GM23338 (cell line): ENCODE measurements at regions not wholly inside any gene's neighbourhood (a gene's known extent, or its start where the extent isn't known, plus 50 kb on each side); places are given as distances from the start of the nearest gene placed in this dataset.

Experiments used
- ATAC-seq: fragments of 200-7000 bp; cut with Tn5 transposase; 3 replicates; pipeline ENCODE4 v1.9.1; 2020
- DNase-seq: peaks from one replicate; pipeline ENCODE4 v3.0.0-alpha.2; 2015; ENCODE audit warnings: low spot score
- H2AFZ ChIP-seq: fragments of 200-600 bp; sonication (generic); 2 replicates; pipeline ENCODE4 v1.8.0; 2016; ENCODE audit warnings: antibody characterized with exemption, mild to moderate bottlenecking, moderate library complexity
- H3F3A ChIP-seq: fragments of 200-600 bp; sonication (generic); replicated peaks from 2 replicates; pipeline ENCODE4 v1.8.0; 2017; ENCODE audit warnings: antibody characterized with exemption, mixed run types, low read depth
- H3K27ac ChIP-seq: fragments of 200-600 bp; sonication (generic); 2 replicates; pipeline ENCODE4 v1.6.1; 2016; ENCODE audit warnings: low read depth
- H3K27me3 ChIP-seq: fragments of 200-600 bp; sonication (generic); 2 replicates; pipeline ENCODE4 v1.8.0; 2016; ENCODE audit warnings: mild to moderate bottlenecking, mixed run types, moderate library complexity; ENCODE audit not compliant: insufficient read depth
- H3K36me3 ChIP-seq: fragments of 200-600 bp; sonication (generic); 2 replicates; pipeline ENCODE4 v1.8.0; 2016; ENCODE audit warnings: mild to moderate bottlenecking; ENCODE audit not compliant: insufficient read depth
- H3K4me1 ChIP-seq: fragments of 200-600 bp; sonication (generic); 2 replicates; pipeline ENCODE4 v1.8.0; 2016; ENCODE audit warnings: mild to moderate bottlenecking, moderate library complexity; ENCODE audit not compliant: insufficient read depth
- H3K4me2 ChIP-seq: fragments of 200-600 bp; sonication (generic); 2 replicates; pipeline ENCODE4 v1.7.1; 2017; ENCODE audit warnings: mixed run types
- H3K4me3 ChIP-seq: fragments of 200-600 bp; sonication (generic); 2 replicates; pipeline ENCODE4 v1.6.1; 2016; ENCODE audit warnings: mixed run types
- H3K79me2 ChIP-seq: fragments of 200-600 bp; sonication (generic); replicated peaks from 2 replicates; pipeline ENCODE4 v1.8.0; 2017; ENCODE audit warnings: mild to moderate bottlenecking; ENCODE audit not compliant: insufficient read depth
- H3K9me2 ChIP-seq: fragments of 200-600 bp; sonication (generic); 2 replicates; pipeline ENCODE4 v1.8.0; 2017; ENCODE audit not compliant: insufficient read depth
- H4K20me1 ChIP-seq: fragments of 200-600 bp; sonication (generic); replicated peaks from 2 replicates; pipeline ENCODE4 v1.8.0; 2017; ENCODE audit warnings: mild to moderate bottlenecking; ENCODE audit not compliant: insufficient read depth
- H3K27ac Mint-ChIP-seq: 2 replicates; pipeline ENCODE4 v1.8.0; 2020; ENCODE audit warnings: inconsistent platforms, mild to moderate bottlenecking, moderate library complexity, mixed read lengths
- H3K27me3 Mint-ChIP-seq: 3 replicates; pipeline ENCODE4 v1.8.0; 2022; ENCODE audit warnings: low read depth, mild to moderate bottlenecking, moderate library complexity, mixed read lengths, inconsistent platforms; ENCODE audit not compliant: insufficient read depth, poor library complexity
- H3K36me3 Mint-ChIP-seq: 3 replicates; pipeline ENCODE4 v1.8.0; 2021; ENCODE audit warnings: low read depth, mild to moderate bottlenecking, inconsistent platforms, moderate library complexity, mixed read lengths
- H3K4me1 Mint-ChIP-seq: 3 replicates; pipeline ENCODE4 v1.8.0; 2020; ENCODE audit warnings: mild to moderate bottlenecking, inconsistent platforms, mixed read lengths
- H3K4me3 Mint-ChIP-seq: 3 replicates; pipeline ENCODE4 v1.8.0; 2021; ENCODE audit warnings: moderate library complexity, mild to moderate bottlenecking, inconsistent platforms, mixed read lengths
- H3K9me3 Mint-ChIP-seq: 3 replicates; pipeline ENCODE4 v1.8.0; 2020; ENCODE audit warnings: moderate library complexity, mild to moderate bottlenecking, inconsistent platforms, mixed read lengths
- CREB1 ChIP-seq: fragments of 250-450 bp; sonication (Bioruptor Pico); IDR thresholded peaks from 2 replicates; pipeline ENCODE4 v1.5.0; 2020; ENCODE audit warnings: low read depth, mild to moderate bottlenecking, moderate library complexity
- EZH2 ChIP-seq: fragments of 200-600 bp; sonication (generic); IDR thresholded peaks from one replicate; pipeline ENCODE4 v1.8.0; 2017; ENCODE audit warnings: antibody characterized with exemption, mild to moderate bottlenecking, low read depth; ENCODE audit not compliant: unreplicated experiment
- EZH2phosphoT487 ChIP-seq: fragments of 200-600 bp; sonication (generic); IDR thresholded peaks from one replicate; pipeline ENCODE4 v1.8.1; 2018; ENCODE audit warnings: antibody characterized with exemption; ENCODE audit not compliant: unreplicated experiment
- NANOG ChIP-seq: IDR thresholded peaks from 2 replicates; pipeline ENCODE4 v1.6.1; 2016; ENCODE audit warnings: antibody characterized with exemption, borderline replicate concordance
- STAT1 ChIP-seq: IDR thresholded peaks from one replicate; pipeline ENCODE4 v1.6.1; 2016; ENCODE audit warnings: antibody characterized with exemption; ENCODE audit not compliant: unreplicated experiment
- ZNF114 ChIP-seq: fragments of 250-450 bp; sonication (Bioruptor Pico); IDR thresholded peaks from 2 replicates; pipeline ENCODE4 v1.5.0; 2020; ENCODE audit warnings: mild to moderate bottlenecking, moderate library complexity
- ZNF331 ChIP-seq: fragments of 250-450 bp; sonication (Bioruptor Pico); IDR thresholded peaks from 2 replicates; pipeline ENCODE4 v1.5.0; 2020; ENCODE audit warnings: low read depth, mild to moderate bottlenecking, moderate library complexity
- TF ChIP-seq, protein P1 (sequence below): IDR thresholded peaks from 2 replicates; pipeline ENCODE4 v1.6.1; 2016; ENCODE audit warnings: antibody characterized with exemption
- TF ChIP-seq, protein P2 (sequence below): IDR thresholded peaks from one replicate; pipeline ENCODE4 v1.6.1; 2018; ENCODE audit warnings: antibody characterized with exemption; ENCODE audit not compliant: unreplicated experiment
- TF ChIP-seq, protein P3 (sequence below), 2 experiments: fragments of 200-600 bp in 1 of 2; sonication (generic) in 1 of 2; conservative IDR thresholded peaks; 2 replicates each; pipeline versions ENCODE4 v1.5.1 to v1.6.1; 2016 to 2017; ENCODE audit warnings: antibody characterized with exemption in 2 of 2, low read depth in 2 of 2, mild to moderate bottlenecking in 2 of 2, moderate library complexity in 1 of 2

DNA sequence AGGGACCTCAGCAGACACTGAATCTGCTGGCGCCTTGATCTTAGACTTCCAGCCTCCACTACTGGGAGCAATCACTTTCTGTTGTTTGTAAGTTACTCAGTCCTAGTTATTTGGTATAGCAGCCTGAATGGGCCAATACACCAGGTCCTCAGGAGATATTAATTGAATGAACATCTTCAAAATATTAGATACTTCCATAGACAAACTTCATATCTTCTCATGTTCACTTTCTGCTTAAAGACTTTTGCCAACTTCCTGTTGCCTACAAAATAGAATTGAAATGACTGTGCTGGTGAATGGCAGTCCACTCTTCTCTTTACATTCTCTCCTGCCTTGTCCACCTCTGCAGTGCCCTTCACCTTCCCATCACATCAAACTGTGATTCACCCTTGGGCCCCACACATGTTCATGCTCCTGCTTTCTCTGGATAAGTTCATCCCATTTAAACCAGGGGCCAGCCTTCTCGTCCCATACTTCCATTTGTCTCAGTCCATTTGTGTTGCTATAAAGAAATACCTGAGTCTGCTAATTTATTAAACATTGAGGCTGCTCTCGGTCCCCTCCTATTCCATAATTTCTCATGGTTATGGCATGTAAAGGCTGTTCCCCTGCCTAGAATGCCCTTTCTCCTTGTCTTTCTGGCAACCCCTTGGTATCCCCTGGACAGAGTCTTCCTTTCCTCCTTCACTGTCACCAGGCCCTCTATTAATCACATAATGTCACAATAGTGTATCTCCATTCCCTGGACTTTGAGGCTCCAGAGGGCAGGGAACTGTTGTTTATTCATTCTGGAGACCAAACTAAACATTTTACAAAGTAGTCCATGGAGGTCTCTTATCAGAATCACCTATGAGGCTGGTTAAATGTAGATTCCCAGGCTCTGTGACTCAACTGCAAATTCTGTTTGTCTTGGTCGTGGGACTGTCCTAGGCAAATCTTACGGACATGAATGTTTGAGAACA, 148.3 kb upstream of the TMEM170B start (continued):
- TF ChIP-seq, protein P1, sequence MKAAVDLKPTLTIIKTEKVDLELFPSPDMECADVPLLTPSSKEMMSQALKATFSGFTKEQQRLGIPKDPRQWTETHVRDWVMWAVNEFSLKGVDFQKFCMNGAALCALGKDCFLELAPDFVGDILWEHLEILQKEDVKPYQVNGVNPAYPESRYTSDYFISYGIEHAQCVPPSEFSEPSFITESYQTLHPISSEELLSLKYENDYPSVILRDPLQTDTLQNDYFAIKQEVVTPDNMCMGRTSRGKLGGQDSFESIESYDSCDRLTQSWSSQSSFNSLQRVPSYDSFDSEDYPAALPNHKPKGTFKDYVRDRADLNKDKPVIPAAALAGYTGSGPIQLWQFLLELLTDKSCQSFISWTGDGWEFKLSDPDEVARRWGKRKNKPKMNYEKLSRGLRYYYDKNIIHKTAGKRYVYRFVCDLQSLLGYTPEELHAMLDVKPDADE: no peak
- TF ChIP-seq EZH2phosphoT487 (no peak), NANOG (no peak), EZH2 (no peak), ZNF114 (CRISPR knock-in tag) (no peak), ZNF331 (CRISPR knock-in tag) (no peak), CREB1 (CRISPR knock-in tag) (no peak), STAT1 (no peak)
- TF ChIP-seq, protein P2, sequence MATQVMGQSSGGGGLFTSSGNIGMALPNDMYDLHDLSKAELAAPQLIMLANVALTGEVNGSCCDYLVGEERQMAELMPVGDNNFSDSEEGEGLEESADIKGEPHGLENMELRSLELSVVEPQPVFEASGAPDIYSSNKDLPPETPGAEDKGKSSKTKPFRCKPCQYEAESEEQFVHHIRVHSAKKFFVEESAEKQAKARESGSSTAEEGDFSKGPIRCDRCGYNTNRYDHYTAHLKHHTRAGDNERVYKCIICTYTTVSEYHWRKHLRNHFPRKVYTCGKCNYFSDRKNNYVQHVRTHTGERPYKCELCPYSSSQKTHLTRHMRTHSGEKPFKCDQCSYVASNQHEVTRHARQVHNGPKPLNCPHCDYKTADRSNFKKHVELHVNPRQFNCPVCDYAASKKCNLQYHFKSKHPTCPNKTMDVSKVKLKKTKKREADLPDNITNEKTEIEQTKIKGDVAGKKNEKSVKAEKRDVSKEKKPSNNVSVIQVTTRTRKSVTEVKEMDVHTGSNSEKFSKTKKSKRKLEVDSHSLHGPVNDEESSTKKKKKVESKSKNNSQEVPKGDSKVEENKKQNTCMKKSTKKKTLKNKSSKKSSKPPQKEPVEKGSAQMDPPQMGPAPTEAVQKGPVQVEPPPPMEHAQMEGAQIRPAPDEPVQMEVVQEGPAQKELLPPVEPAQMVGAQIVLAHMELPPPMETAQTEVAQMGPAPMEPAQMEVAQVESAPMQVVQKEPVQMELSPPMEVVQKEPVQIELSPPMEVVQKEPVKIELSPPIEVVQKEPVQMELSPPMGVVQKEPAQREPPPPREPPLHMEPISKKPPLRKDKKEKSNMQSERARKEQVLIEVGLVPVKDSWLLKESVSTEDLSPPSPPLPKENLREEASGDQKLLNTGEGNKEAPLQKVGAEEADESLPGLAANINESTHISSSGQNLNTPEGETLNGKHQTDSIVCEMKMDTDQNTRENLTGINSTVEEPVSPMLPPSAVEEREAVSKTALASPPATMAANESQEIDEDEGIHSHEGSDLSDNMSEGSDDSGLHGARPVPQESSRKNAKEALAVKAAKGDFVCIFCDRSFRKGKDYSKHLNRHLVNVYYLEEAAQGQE: no peak
- TF ChIP-seq, protein P3, sequence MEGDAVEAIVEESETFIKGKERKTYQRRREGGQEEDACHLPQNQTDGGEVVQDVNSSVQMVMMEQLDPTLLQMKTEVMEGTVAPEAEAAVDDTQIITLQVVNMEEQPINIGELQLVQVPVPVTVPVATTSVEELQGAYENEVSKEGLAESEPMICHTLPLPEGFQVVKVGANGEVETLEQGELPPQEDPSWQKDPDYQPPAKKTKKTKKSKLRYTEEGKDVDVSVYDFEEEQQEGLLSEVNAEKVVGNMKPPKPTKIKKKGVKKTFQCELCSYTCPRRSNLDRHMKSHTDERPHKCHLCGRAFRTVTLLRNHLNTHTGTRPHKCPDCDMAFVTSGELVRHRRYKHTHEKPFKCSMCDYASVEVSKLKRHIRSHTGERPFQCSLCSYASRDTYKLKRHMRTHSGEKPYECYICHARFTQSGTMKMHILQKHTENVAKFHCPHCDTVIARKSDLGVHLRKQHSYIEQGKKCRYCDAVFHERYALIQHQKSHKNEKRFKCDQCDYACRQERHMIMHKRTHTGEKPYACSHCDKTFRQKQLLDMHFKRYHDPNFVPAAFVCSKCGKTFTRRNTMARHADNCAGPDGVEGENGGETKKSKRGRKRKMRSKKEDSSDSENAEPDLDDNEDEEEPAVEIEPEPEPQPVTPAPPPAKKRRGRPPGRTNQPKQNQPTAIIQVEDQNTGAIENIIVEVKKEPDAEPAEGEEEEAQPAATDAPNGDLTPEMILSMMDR (conservative IDR thresholded peaks at IDR 0.05; ENCODE audit: low read depth in 2 of 2): no peak

DNA sequence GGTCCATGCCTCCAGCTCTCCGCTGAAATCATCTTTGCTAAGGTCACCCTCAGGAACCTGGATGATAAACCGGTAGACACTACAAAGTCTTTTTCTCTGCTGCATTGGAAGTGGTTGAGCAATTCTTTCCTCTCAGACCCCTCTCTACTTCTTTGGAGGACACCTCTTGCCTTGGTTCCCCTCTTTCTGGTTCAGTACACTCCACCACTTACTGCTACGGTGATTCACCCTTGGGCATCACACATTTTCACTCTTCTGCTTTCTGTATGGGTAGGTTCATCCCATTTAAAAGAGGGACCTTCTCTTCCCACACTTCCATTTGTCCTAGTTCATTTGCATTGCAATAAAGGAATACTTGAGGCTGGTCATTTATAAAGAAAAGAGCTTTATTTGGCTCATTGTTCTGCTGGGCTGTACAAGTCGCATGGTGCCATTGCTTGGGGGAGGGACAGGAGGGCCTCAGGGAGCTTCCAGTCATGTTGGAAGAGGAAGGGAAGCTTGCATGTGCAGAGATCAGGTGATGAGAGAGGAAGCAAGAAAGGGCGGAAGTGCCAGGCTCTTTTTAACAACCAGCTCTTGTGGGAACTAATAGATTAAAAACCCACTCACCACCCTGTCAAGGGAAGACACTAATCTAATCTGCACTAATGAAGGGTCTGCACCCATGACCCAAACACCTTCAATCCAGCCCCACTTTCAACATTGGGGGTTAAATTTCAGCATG, 149.7 kb upstream of the TMEM170B start:
- Histone ChIP-seq H3K4me2 (no peak overlapping the region), H3K79me2 (no peaks in the 10 kb centered on the region), H3K36me3 (no peaks in the 10 kb centered on the region), H3K27ac (no peak overlapping the region), H3K4me1 (no peaks in the 10 kb centered on the region), H3K4me3 (no peak overlapping the region), H3K9me2 (peaks cover 12% of the 10 kb centered on the region; the same call in 1 of the 2 replicates), H4K20me1 (no peaks in the 10 kb centered on the region), H2AFZ (no peak overlapping the region), H3F3A (no peaks in the 10 kb centered on the region), H3K27me3 (no peaks in the 10 kb centered on the region)
- DNase-seq (no peak), ATAC-seq (no peak)
- Mint-ChIP-seq H3K27ac (no peak overlapping the region), H3K4me1 (peaks cover 16% of the 10 kb centered on the region; the same call in 2 of the 3 replicates), H3K36me3 (no peaks in the 10 kb centered on the region), H3K4me3 (no peak overlapping the region), H3K9me3 (peaks cover 3% of the 10 kb centered on the region; the same call in 2 of the 3 replicates), H3K27me3 (no peaks in the 10 kb centered on the region)
- TF ChIP-seq, protein P1: no peak
- no peak for TF ChIP-seq ZNF114 (CRISPR knock-in tag)
